ENCODE measurements at regions not wholly inside any gene's neighbourhood (a gene's known extent, or its start where the extent isn't known, plus 50 kb on each side); places are given as distances from the start of the nearest gene placed in this dataset.

DNA sequence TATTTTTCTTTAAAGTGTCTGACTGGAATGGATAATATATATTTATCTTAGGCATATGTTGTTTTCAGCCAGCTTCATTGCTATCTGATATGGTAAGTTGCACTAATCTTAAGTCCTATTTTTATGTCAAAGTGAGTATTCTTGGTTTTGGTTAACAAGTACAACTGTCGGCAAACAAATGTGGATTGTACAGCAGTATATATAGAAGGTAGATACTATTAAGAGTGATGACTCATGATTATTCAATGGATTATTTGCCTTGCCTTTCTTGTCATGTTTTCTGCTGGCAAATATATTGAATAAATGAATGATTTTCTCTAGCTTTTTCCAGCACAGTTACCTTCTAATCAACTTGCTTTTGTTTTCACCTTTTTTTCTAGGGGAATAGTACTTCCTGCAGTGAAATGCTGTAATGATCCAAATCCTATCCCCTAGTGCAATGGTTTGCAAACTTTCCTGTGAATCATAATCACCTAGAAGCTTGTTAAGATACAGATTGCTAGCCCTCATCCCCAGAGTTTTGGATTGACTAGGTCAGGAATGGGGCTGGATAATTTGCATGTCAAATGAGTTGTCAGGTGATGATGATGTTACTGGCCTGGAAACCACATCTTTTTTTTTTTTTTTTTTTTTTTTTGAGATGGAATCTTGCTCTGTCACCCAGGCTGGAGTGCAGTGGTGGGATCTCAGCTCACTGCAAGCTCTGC lies 60.8 kb upstream of the ARRDC3 start:
- TF ChIP-seq, protein P1, sequence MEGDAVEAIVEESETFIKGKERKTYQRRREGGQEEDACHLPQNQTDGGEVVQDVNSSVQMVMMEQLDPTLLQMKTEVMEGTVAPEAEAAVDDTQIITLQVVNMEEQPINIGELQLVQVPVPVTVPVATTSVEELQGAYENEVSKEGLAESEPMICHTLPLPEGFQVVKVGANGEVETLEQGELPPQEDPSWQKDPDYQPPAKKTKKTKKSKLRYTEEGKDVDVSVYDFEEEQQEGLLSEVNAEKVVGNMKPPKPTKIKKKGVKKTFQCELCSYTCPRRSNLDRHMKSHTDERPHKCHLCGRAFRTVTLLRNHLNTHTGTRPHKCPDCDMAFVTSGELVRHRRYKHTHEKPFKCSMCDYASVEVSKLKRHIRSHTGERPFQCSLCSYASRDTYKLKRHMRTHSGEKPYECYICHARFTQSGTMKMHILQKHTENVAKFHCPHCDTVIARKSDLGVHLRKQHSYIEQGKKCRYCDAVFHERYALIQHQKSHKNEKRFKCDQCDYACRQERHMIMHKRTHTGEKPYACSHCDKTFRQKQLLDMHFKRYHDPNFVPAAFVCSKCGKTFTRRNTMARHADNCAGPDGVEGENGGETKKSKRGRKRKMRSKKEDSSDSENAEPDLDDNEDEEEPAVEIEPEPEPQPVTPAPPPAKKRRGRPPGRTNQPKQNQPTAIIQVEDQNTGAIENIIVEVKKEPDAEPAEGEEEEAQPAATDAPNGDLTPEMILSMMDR (conservative IDR thresholded peaks at IDR 0.05; ENCODE audit: low read length): no peak
- TF ChIP-seq EZH2phosphoT487 (IDR thresholded peaks at IDR 0.05; ENCODE audit: borderline replicate concordance): no peak

All from Loucy (cell line).